Duodenal mucosa (tissue), 2 donors: ENCODE measurements at regions not wholly inside any gene's neighbourhood (a gene's known extent, or its start where the extent isn't known, plus 50 kb on each side); places are given as distances from the start of the nearest gene placed in this dataset.

Experiments
- H3K27ac ChIP-seq: one replicate; pipeline ENCODE4 v1.7.0; 2013; ENCODE audit warnings: low read depth, low read length
- H3K27me3 ChIP-seq, 2 donors: one replicate each; pipeline ENCODE4 v1.7.0; 2013; ENCODE audit warnings: low read length in 2 of 2, control low read depth in 1 of 2; ENCODE audit not compliant: insufficient read depth in 2 of 2, control insufficient read depth in 1 of 2
- H3K36me3 ChIP-seq, 2 donors: one replicate each; pipeline ENCODE4 v1.7.0; 2013; ENCODE audit warnings: low read length in 2 of 2, control low read depth in 1 of 2; ENCODE audit not compliant: insufficient read depth in 2 of 2, control insufficient read depth in 1 of 2
- H3K4me1 ChIP-seq, 2 donors: one replicate each; pipeline ENCODE4 v1.7.0; 2013; ENCODE audit warnings: low read length in 2 of 2, control low read depth in 1 of 2; ENCODE audit not compliant: insufficient read depth in 2 of 2, control insufficient read depth in 1 of 2
- H3K4me3 ChIP-seq, 2 donors: one replicate each; pipeline ENCODE4 v1.7.0; 2013; ENCODE audit warnings: low read length in 2 of 2, low read depth in 1 of 2
- H3K9ac ChIP-seq, 2 donors: one replicate each; pipeline ENCODE4 v1.7.0; 2013; ENCODE audit warnings: low read length in 2 of 2, low read depth in 1 of 2
- H3K9me3 ChIP-seq, 2 donors: one replicate each; pipeline ENCODE4 v1.7.0; 2013; ENCODE audit warnings: low read length in 2 of 2, control low read depth in 1 of 2; ENCODE audit not compliant: control insufficient read depth in 1 of 2

- no peak overlapping the region for H3K9ac ChIP-seq
- H3K4me3 ChIP-seq, result no peak overlapping the region
- no peaks in the 10 kb centered on the region for H3K9me3 ChIP-seq
- no peak overlapping the region for H3K27ac ChIP-seq
- no peaks in the 10 kb centered on the region for H3K4me1 ChIP-seq
- no peaks in the 10 kb centered on the region for H3K36me3 ChIP-seq
- no peaks in the 10 kb centered on the region for H3K27me3 ChIP-seq
Measured at GRCh38 chr13:81597101-81597500, 1256.2 kb upstream of the SPRY2 start.

- no peaks in the 10 kb centered on the region for H3K27me3 ChIP-seq
- H3K9ac ChIP-seq, result no peak overlapping the region
- no peaks in the 10 kb centered on the region for H3K36me3 ChIP-seq
- no peaks in the 10 kb centered on the region for H3K9me3 ChIP-seq
- no peak overlapping the region for H3K27ac ChIP-seq
- H3K4me1 ChIP-seq, result no peaks in the 10 kb centered on the region
- H3K4me3 ChIP-seq, result no peak overlapping the region
Measured at GRCh38 chr13:81596224-81596753, 1255.4 kb upstream of the SPRY2 start.

GRCh38 chr13:81591528-81592220, 1250.7 kb upstream of the SPRY2 start:
- no peaks in the 10 kb centered on the region for H3K27me3 ChIP-seq
- H3K9ac ChIP-seq, result no peak overlapping the region
- no peak overlapping the region for H3K4me3 ChIP-seq
- H3K9me3 ChIP-seq, result no peaks in the 10 kb centered on the region
- H3K27ac ChIP-seq, result no peak overlapping the region
- no peaks in the 10 kb centered on the region for H3K36me3 ChIP-seq
- H3K4me1 ChIP-seq, result no peaks in the 10 kb centered on the region

DNA sequence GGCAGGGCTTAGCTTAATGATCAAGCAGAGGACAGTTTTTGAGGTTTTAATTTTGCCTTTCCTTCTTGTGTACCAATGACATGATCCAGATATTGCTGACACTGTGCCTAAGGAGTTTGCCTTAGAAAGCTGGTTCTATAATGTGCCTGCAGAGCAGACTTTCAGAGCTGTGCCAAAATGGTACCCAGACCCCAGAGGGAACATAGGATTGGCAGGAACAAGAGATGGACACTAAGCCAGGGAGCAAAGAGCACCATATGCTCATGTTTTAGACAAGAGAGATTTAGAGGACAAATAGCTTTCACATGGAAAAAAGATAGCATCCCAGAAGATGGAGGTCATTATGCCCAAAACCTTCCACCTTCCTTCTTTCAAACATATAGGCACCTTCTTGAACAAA, 1241.5 kb upstream of the SPRY2 start:
- Histone ChIP-seq H3K9me3 (no peaks in the 10 kb centered on the region), H3K4me1 (no peaks in the 10 kb centered on the region), H3K27ac (no peak overlapping the region), H3K4me3 (no peak overlapping the region), H3K27me3 (no peaks in the 10 kb centered on the region), H3K9ac (no peak overlapping the region), H3K36me3 (no peaks in the 10 kb centered on the region)

GRCh38 chr13:81577601-81578195, 1236.8 kb upstream of the SPRY2 start:
- Histone ChIP-seq H3K36me3 (no peaks in the 10 kb centered on the region), H3K9me3 (no peaks in the 10 kb centered on the region), H3K27me3 (no peaks in the 10 kb centered on the region), H3K9ac (no peak overlapping the region), H3K4me3 (no peak overlapping the region), H3K4me1 (no peaks in the 10 kb centered on the region), H3K27ac (no peak overlapping the region)

DNA sequence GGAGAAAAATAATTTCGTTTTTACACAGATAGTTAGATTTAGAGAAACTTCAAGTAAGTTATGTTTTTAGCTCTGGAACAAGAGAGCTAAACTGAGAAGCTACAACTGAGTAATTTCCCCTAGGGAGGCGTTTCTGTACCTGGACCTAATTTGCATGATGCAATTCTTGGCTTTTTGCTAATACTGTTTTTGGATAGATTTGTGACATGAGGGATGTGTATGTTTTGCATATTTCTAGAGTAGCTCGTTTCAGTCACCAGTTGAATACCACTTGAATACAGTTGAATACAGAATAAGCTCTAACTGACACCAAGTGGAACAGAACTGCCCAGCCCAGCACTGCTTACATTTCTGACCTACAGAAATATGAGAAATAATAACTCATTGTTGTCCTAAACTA, 1227.9 kb upstream of the SPRY2 start:
- Histone ChIP-seq H3K27me3 (no peaks in the 10 kb centered on the region), H3K9ac (no peak overlapping the region), H3K36me3 (no peaks in the 10 kb centered on the region), H3K4me3 (no peak overlapping the region), H3K9me3 (no peaks in the 10 kb centered on the region), H3K27ac (no peak overlapping the region), H3K4me1 (no peaks in the 10 kb centered on the region)

- H3K4me1 ChIP-seq, result no peaks in the 10 kb centered on the region
- H3K9ac ChIP-seq, result no peak overlapping the region
- no peaks in the 10 kb centered on the region for H3K27me3 ChIP-seq
- no peak overlapping the region for H3K27ac ChIP-seq
- no peak overlapping the region for H3K4me3 ChIP-seq
- H3K36me3 ChIP-seq, result no peaks in the 10 kb centered on the region
- no peaks in the 10 kb centered on the region for H3K9me3 ChIP-seq
Measured at GRCh38 chr13:81565849-81566248, 1224.9 kb upstream of the SPRY2 start.

- Histone ChIP-seq H3K4me3 (no peak overlapping the region), H3K9ac (no peak overlapping the region), H3K27me3 (no peaks in the 10 kb centered on the region), H3K27ac (no peak overlapping the region), H3K36me3 (no peaks in the 10 kb centered on the region), H3K9me3 (no peaks in the 10 kb centered on the region), H3K4me1 (no peaks in the 10 kb centered on the region)
Measured at GRCh38 chr13:81563091-81563490, 1222.2 kb upstream of the SPRY2 start.

DNA sequence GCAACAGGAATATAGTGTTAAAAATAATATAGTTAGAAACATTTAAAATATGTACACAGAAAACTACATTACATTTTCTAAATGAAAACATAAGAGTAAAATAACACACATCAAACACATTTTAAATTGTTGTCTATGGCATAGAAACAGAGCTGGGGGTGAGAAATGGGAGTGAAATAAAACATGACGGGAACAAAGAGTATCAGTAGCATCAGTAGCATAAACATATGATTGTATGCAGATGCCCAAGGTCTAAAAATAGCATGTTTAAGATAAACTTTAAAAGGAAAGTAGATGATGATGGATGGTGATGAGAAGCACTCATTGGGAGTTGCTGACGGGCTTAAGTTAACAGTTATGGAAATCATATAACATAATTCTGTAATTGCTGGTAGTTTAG, 1221.7 kb upstream of the SPRY2 start:
- Histone ChIP-seq H3K27ac (no peak overlapping the region), H3K4me3 (no peak overlapping the region), H3K9me3 (no peaks in the 10 kb centered on the region), H3K4me1 (no peaks in the 10 kb centered on the region), H3K36me3 (no peaks in the 10 kb centered on the region), H3K27me3 (no peaks in the 10 kb centered on the region), H3K9ac (no peak overlapping the region)

GRCh38 chr13:81551036-81551435, 1210.1 kb upstream of the SPRY2 start:
- Histone ChIP-seq H3K4me1 (no peaks in the 10 kb centered on the region), H3K36me3 (no peaks in the 10 kb centered on the region), H3K4me3 (no peak overlapping the region), H3K9me3 (peaks cover 2 to 3% of the 10 kb centered on the region in 2 donors), H3K9ac (no peak overlapping the region), H3K27me3 (no peaks in the 10 kb centered on the region), H3K27ac (no peak overlapping the region)
